Astrocyte (in vitro differentiated cells and primary cell): ENCODE measurements at regions not wholly inside any gene's neighbourhood (a gene's known extent, or its start where the extent isn't known, plus 50 kb on each side); places are given as distances from the start of the nearest gene placed in this dataset.
A peak's percentile ranks its signal among the peaks of the same experiment; 100 is the strongest.

Source experiments
- DNase-seq: peaks from one replicate; pipeline ENCODE4 v3.0.0-alpha.2; 2010; ENCODE audit warnings: low read depth
- FAIRE-seq: peaks from 2 replicates; lab custom pipeline; 2011; peaks lifted over from hg19 to GRCh38; lab: Jason Lieb, UNC
- H2AFZ ChIP-seq: 2 replicates; pipeline ENCODE4 v1.6.0; 2012; ENCODE audit warnings: low read depth, low read length, inconsistent platforms
- H3K27ac ChIP-seq: 2 replicates; pipeline ENCODE4 v1.5.1; 2011; ENCODE audit warnings: low read depth, low read length, inconsistent platforms
- H3K27me3 ChIP-seq: 2 replicates; pipeline ENCODE4 v1.6.0; 2011; ENCODE audit warnings: low read length, inconsistent platforms; ENCODE audit not compliant: insufficient read depth
- H3K36me3 ChIP-seq: 2 replicates; pipeline ENCODE4 v1.5.1; 2011; ENCODE audit warnings: low read length, inconsistent platforms; ENCODE audit not compliant: insufficient read depth
- H3K4me1 ChIP-seq: 2 replicates; pipeline ENCODE4 v1.5.1; 2011; ENCODE audit warnings: low read length, inconsistent platforms; ENCODE audit not compliant: insufficient read depth
- H3K4me2 ChIP-seq: 2 replicates; pipeline ENCODE4 v1.6.0; 2012; ENCODE audit warnings: low read length, inconsistent platforms
- H3K4me3 ChIP-seq: 2 replicates; pipeline ENCODE4 v1.5.1; 2011; ENCODE audit warnings: low read depth, mild to moderate bottlenecking, low read length, inconsistent platforms; ENCODE audit not compliant: insufficient read depth
- H3K79me2 ChIP-seq: 2 replicates; pipeline ENCODE4 v1.6.0; 2012; ENCODE audit warnings: mild to moderate bottlenecking, low read length, inconsistent platforms; ENCODE audit not compliant: insufficient read depth
- H3K9ac ChIP-seq: 2 replicates; pipeline ENCODE4 v1.6.0; 2012; ENCODE audit warnings: mild to moderate bottlenecking, low read length, inconsistent platforms
- H3K9me3 ChIP-seq: 2 replicates; pipeline ENCODE4 v1.5.1; 2012; ENCODE audit warnings: low read depth, mild to moderate bottlenecking, low read length, inconsistent platforms; ENCODE audit not compliant: insufficient read depth
- H4K20me1 ChIP-seq: 2 replicates; pipeline ENCODE4 v1.6.0; 2012; ENCODE audit warnings: low read length, inconsistent platforms; ENCODE audit not compliant: insufficient read depth
- H3K27ac Mint-ChIP-seq: one replicate; pipeline ENCODE4 v1.8.0; 2021; ENCODE audit warnings: mild to moderate bottlenecking, mixed read lengths; ENCODE audit not compliant: unreplicated experiment
- H3K27me3 Mint-ChIP-seq: one replicate; pipeline ENCODE4 v1.8.0; 2021; ENCODE audit warnings: low read depth, mixed read lengths; ENCODE audit not compliant: unreplicated experiment
- H3K36me3 Mint-ChIP-seq: one replicate; pipeline ENCODE4 v1.8.0; 2021; ENCODE audit warnings: low read depth, mixed read lengths; ENCODE audit not compliant: unreplicated experiment
- H3K4me1 Mint-ChIP-seq: one replicate; pipeline ENCODE4 v1.8.0; 2021; ENCODE audit warnings: low read depth, mixed read lengths; ENCODE audit not compliant: unreplicated experiment
- H3K4me3 Mint-ChIP-seq: one replicate; pipeline ENCODE4 v1.8.0; 2021; ENCODE audit warnings: mild to moderate bottlenecking, moderate library complexity, mixed read lengths; ENCODE audit not compliant: unreplicated experiment
- H3K9me3 Mint-ChIP-seq: one replicate; pipeline ENCODE4 v1.8.0; 2021; ENCODE audit warnings: mild to moderate bottlenecking, mixed read lengths; ENCODE audit not compliant: unreplicated experiment
- EZH2 ChIP-seq: IDR thresholded peaks from 2 replicates; pipeline ENCODE4 v1.6.1; 2012; ENCODE audit warnings: mild to moderate bottlenecking, low read length, inconsistent platforms; ENCODE audit not compliant: insufficient read depth
- TF ChIP-seq, protein P1 (sequence below): IDR thresholded peaks from 2 replicates; pipeline ENCODE4 v1.5.1; 2011; ENCODE audit warnings: low read depth, mild to moderate bottlenecking, inconsistent platforms, low read length, moderate library complexity; ENCODE audit not compliant: insufficient read depth

DNA sequence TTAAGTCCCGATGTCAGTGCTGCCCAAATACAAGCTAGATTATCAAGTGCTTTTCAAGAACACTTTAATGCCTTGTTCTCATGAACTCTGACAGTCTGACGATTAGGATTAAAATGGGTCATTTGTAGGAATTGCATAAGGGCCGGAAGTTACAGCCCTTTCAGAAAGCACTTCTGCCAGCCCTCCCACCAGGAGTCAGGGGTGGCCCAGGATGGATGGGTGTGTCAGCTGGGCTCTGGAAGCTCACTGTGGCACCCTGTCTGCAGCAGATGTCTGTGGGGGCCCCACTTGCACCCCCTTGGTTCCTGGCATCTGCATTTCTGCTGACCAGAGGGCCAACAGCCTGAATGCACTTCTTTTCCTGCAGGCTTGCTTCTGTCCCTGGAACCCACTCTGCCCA, 712.7 kb downstream of the UQCRFS1 start:
- FAIRE-seq, result no peak
- no peak overlapping the region for H3K4me3 Mint-ChIP-seq
- no peak overlapping the region for H3K27ac ChIP-seq
- no peak overlapping the region for H3K4me3 ChIP-seq
- H3K27me3 Mint-ChIP-seq, result peaks cover 12% of the 10 kb centered on the region
- DNase-seq, result no peak
- no peaks in the 10 kb centered on the region for H3K27me3 ChIP-seq
- H3K4me2 ChIP-seq, result no peak overlapping the region
- no peaks in the 10 kb centered on the region for H3K36me3 Mint-ChIP-seq
- H3K9me3 Mint-ChIP-seq, result no peaks in the 10 kb centered on the region
- H3K9ac ChIP-seq, result no peak overlapping the region
- no peaks in the 10 kb centered on the region for H3K36me3 ChIP-seq
- no peaks in the 10 kb centered on the region for H3K9me3 ChIP-seq
- H3K4me1 ChIP-seq, result peaks cover 5% of the 10 kb centered on the region
- TF ChIP-seq, protein P1, sequence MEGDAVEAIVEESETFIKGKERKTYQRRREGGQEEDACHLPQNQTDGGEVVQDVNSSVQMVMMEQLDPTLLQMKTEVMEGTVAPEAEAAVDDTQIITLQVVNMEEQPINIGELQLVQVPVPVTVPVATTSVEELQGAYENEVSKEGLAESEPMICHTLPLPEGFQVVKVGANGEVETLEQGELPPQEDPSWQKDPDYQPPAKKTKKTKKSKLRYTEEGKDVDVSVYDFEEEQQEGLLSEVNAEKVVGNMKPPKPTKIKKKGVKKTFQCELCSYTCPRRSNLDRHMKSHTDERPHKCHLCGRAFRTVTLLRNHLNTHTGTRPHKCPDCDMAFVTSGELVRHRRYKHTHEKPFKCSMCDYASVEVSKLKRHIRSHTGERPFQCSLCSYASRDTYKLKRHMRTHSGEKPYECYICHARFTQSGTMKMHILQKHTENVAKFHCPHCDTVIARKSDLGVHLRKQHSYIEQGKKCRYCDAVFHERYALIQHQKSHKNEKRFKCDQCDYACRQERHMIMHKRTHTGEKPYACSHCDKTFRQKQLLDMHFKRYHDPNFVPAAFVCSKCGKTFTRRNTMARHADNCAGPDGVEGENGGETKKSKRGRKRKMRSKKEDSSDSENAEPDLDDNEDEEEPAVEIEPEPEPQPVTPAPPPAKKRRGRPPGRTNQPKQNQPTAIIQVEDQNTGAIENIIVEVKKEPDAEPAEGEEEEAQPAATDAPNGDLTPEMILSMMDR, result no peak
- no peaks in the 10 kb centered on the region for H3K79me2 ChIP-seq
- H2AFZ ChIP-seq, result no peak overlapping the region
- H3K27ac Mint-ChIP-seq, result no peak overlapping the region
- H4K20me1 ChIP-seq, result no peaks in the 10 kb centered on the region
- H3K4me1 Mint-ChIP-seq, result peaks cover 18% of the 10 kb centered on the region

DNA sequence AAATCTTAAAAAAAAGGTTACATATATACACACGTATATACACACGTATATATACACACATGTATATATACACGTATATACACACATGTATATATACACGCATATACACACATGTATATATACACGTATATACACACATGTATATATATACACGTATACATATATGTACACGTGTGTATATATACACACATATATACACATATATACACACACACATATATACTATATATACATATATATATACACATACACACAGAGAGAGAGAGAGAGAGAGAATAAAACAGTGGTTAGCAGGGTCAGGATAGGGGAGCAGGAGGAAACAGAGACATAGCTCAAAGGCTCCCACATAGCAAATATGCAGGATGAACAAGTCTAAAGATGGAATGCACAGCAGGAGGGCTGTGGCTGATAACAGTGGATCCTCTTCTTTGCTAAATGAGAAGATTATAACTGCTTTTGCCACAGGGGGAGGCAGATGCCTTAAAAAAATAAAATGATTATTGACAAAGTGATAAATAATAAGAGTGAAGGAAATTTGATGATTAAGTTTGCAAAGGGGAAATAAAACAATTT, 714.5 kb downstream of the UQCRFS1 start:
- H3K79me2 ChIP-seq, result no peaks in the 10 kb centered on the region
- H3K4me1 ChIP-seq, result peaks cover 5% of the 10 kb centered on the region
- H3K4me3 ChIP-seq, result no peak overlapping the region
- TF ChIP-seq, protein P1, result no peak
- no peak for TF ChIP-seq EZH2
- H3K27ac Mint-ChIP-seq, result no peak overlapping the region
- peaks cover 20% of the 10 kb centered on the region for H3K4me1 Mint-ChIP-seq
- no peaks in the 10 kb centered on the region for H3K36me3 ChIP-seq
- H3K4me3 Mint-ChIP-seq, result no peak overlapping the region
- FAIRE-seq, result no peak
- H2AFZ ChIP-seq, result no peak overlapping the region
- H3K9me3 ChIP-seq, result no peaks in the 10 kb centered on the region
- H3K4me2 ChIP-seq, result no peak overlapping the region
- H3K36me3 Mint-ChIP-seq, result no peaks in the 10 kb centered on the region
- no peak overlapping the region for H3K27ac ChIP-seq
- no peaks in the 10 kb centered on the region for H3K9me3 Mint-ChIP-seq
- H3K27me3 ChIP-seq, result no peaks in the 10 kb centered on the region
- no peak overlapping the region for H3K9ac ChIP-seq
- DNase-seq, result peak; percentile 39
- no peaks in the 10 kb centered on the region for H4K20me1 ChIP-seq
- peaks cover 15% of the 10 kb centered on the region for H3K27me3 Mint-ChIP-seq

- Mint-ChIP-seq H3K27ac (no peak overlapping the region), H3K4me1 (peaks cover 20% of the 10 kb centered on the region), H3K9me3 (no peaks in the 10 kb centered on the region), H3K27me3 (peaks cover 14% of the 10 kb centered on the region), H3K4me3 (no peak overlapping the region), H3K36me3 (no peaks in the 10 kb centered on the region)
- H3K27me3 ChIP-seq, result no peaks in the 10 kb centered on the region
- H4K20me1 ChIP-seq, result no peaks in the 10 kb centered on the region
- no peaks in the 10 kb centered on the region for H3K36me3 ChIP-seq
- no peaks in the 10 kb centered on the region for H3K9me3 ChIP-seq
- H3K4me1 ChIP-seq, result peaks cover 5% of the 10 kb centered on the region
- no peak overlapping the region for H3K4me3 ChIP-seq
- no peak overlapping the region for H3K9ac ChIP-seq
- FAIRE-seq (no peak), DNase-seq (no peak)
- no peak overlapping the region for H3K4me2 ChIP-seq
- no peak overlapping the region for H3K27ac ChIP-seq
- no peak overlapping the region for H2AFZ ChIP-seq
- H3K79me2 ChIP-seq, result no peaks in the 10 kb centered on the region
- TF ChIP-seq EZH2, result no peak
- TF ChIP-seq, protein P1, result no peak
Observed at GRCh38 chr19:28497887-28498286, 715.1 kb downstream of the UQCRFS1 start.
